B cell (primary cell): ENCODE measurements at regions not wholly inside any gene's neighbourhood (a gene's known extent, or its start where the extent isn't known, plus 50 kb on each side); places are given as distances from the start of the nearest gene placed in this dataset.

Source experiments
- ATAC-seq: fragments of 200-7000 bp; cut with Tn5 transposase; one replicate; pipeline ENCODE4 v1.10.0; 2021; ENCODE audit warnings: low read depth, mild to moderate bottlenecking, moderate number of reproducible peaks, moderate library complexity
- CTCF ChIA-PET: fragments of 350-600 bp; sonication (Branson Sonifier 250); formaldehyde crosslinking; loops from one replicate; lab custom pipeline; 2021; ENCODE audit warnings: antibody characterized with exemption, inconsistent platforms; lab: Charles Lee
- POLR2A ChIA-PET: fragments of 350-600 bp; sonication (Branson Sonifier 250); formaldehyde crosslinking; loops from one replicate; lab custom pipeline; 2021; ENCODE audit warnings: antibody characterized with exemption; lab: Charles Lee
- DNase-seq: peaks from one replicate; pipeline ENCODE4 v3.0.0; 2013
- H2AFZ ChIP-seq: 2 replicates; pipeline ENCODE4 v1.6.1; 2012; ENCODE audit warnings: mild to moderate bottlenecking, low read depth, low read length; ENCODE audit not compliant: insufficient read depth, poor library complexity, severe bottlenecking
- H3K27ac ChIP-seq, 2 donors: 1 replicate in 1 of 2; 2 replicates in 1 of 2; pipeline ENCODE4 v1.5.1; 2012 to 2013; ENCODE audit warnings: low read length in 2 of 2, mild to moderate bottlenecking in 2 of 2, moderate library complexity in 1 of 2
- H3K27me3 ChIP-seq, 4 experiments: fragments of 200-600 bp in 1 of 4; sonication (generic) in 1 of 4; replicated peaks in 1 of 4; 1 replicate in 2 of 4; 2 replicates in 2 of 4; pipeline versions ENCODE4 v1.6.1 to v1.7.0; 2013 to 2016; ENCODE audit warnings: low read length in 3 of 4, mild to moderate bottlenecking in 2 of 4, mixed read lengths in 1 of 4, moderate library complexity in 1 of 4; ENCODE audit not compliant: insufficient read depth in 4 of 4, control insufficient read depth in 3 of 4; ENCODE audit errors: control extremely low read depth in 1 of 4
- H3K36me3 ChIP-seq, 2 experiments: replicated peaks in 1 of 2; 1 replicate in 1 of 2; 2 replicates in 1 of 2; pipeline versions ENCODE4 v1.6.1 to v1.7.1; 2013; ENCODE audit warnings: low read length in 1 of 2; ENCODE audit not compliant: insufficient read depth in 2 of 2, control insufficient read depth in 1 of 2; ENCODE audit errors: control extremely low read depth in 1 of 2, extremely low read depth in 1 of 2
- H3K4me1 ChIP-seq, 2 donors: fragments of 200-600 bp in 1 of 2; sonication (generic) in 1 of 2; 1 replicate in 1 of 2; 2 replicates in 1 of 2; pipeline versions ENCODE4 v1.5.1 to v1.6.1; 2013 to 2017; ENCODE audit warnings: low read length in 2 of 2; ENCODE audit not compliant: control insufficient read depth in 2 of 2, insufficient read depth in 2 of 2
- H3K4me2 ChIP-seq: replicated peaks from 2 replicates; pipeline ENCODE3; 2012; ENCODE audit warnings: mild to moderate bottlenecking, low read depth, low read length; ENCODE audit not compliant: poor library complexity, severe bottlenecking
- H3K4me3 ChIP-seq, 5 experiments: fragments of 200-600 bp in 1 of 5; sonication (generic) in 1 of 5; 1 replicate in 3 of 5; 2 replicates in 2 of 5; pipeline versions ENCODE4 v1.5.1 to v1.7.0; 2011 to 2016; ENCODE audit warnings: low read length in 4 of 5, mild to moderate bottlenecking in 4 of 5, low read depth in 2 of 5, control low read depth in 1 of 5, moderate library complexity in 1 of 5; ENCODE audit not compliant: insufficient read depth in 1 of 5; ENCODE audit errors: control extremely low read depth in 1 of 5, extremely low read depth in 1 of 5
- H3K79me2 ChIP-seq: fragments of 200-600 bp; sonication (generic); one replicate; pipeline ENCODE4 v1.6.0; 2016; ENCODE audit warnings: low read length; ENCODE audit not compliant: control insufficient read depth, insufficient read depth
- H3K9ac ChIP-seq: fragments of 200-600 bp; sonication (generic); 2 replicates; pipeline ENCODE4 v1.6.1; 2017; ENCODE audit warnings: mild to moderate bottlenecking, low read length, moderate library complexity
- H3K9me3 ChIP-seq, 3 donors: one replicate each; pipeline versions ENCODE4 v1.6.1 to v1.7.1; 2013; ENCODE audit warnings: low read length in 2 of 3; ENCODE audit not compliant: control insufficient read depth in 2 of 3, insufficient read depth in 1 of 3; ENCODE audit errors: control extremely low read depth in 1 of 3
- H4K20me1 ChIP-seq: 2 replicates; pipeline ENCODE4 v1.6.0; 2012; ENCODE audit warnings: mild to moderate bottlenecking, low read length; ENCODE audit not compliant: insufficient read depth, control insufficient read depth, poor library complexity, severe bottlenecking
- H3K27ac Mint-ChIP-seq: one replicate; pipeline ENCODE4 v1.8.0; 2021; ENCODE audit warnings: mixed read lengths
- H3K27me3 Mint-ChIP-seq: one replicate; pipeline ENCODE4 v1.8.0; 2021; ENCODE audit warnings: mixed read lengths
- H3K4me1 Mint-ChIP-seq: one replicate; pipeline ENCODE4 v1.8.0; 2021; ENCODE audit warnings: mixed read lengths
- H3K4me3 Mint-ChIP-seq: one replicate; pipeline ENCODE4 v1.8.0; 2021; ENCODE audit warnings: mixed read lengths
- H3K9me3 Mint-ChIP-seq: one replicate; pipeline ENCODE4 v1.8.0; 2022; ENCODE audit warnings: mixed read lengths; ENCODE audit not compliant: insufficient read depth
- EZH2 ChIP-seq: IDR thresholded peaks from 2 replicates; pipeline ENCODE4 v1.6.1; 2012; ENCODE audit warnings: borderline replicate concordance, low read depth, mild to moderate bottlenecking, moderate library complexity, low read length; ENCODE audit not compliant: insufficient read depth, poor library complexity, severe bottlenecking
- WGBS: methylation state at CpG from one replicate; pipeline ENCODE4 v1.1.5; 2013; ENCODE audit warnings: missing lambda C conversion rate; ENCODE audit not compliant: insufficient coverage; 5-methylcytosine and 5-hydroxymethylcytosine counted together
- intact Hi-C: fragments of 100-400 bp; cut with micrococcal nuclease; formaldehyde crosslinking; loops from one replicate; pipeline ENCODE4 v1.10.0; 2022
- TF ChIP-seq, protein P1 (sequence below): fragments of 200-600 bp; IDR thresholded peaks from one replicate; pipeline ENCODE4 v1.8.0; 2022; ENCODE audit warnings: antibody characterized with exemption, mild to moderate bottlenecking

DNA sequence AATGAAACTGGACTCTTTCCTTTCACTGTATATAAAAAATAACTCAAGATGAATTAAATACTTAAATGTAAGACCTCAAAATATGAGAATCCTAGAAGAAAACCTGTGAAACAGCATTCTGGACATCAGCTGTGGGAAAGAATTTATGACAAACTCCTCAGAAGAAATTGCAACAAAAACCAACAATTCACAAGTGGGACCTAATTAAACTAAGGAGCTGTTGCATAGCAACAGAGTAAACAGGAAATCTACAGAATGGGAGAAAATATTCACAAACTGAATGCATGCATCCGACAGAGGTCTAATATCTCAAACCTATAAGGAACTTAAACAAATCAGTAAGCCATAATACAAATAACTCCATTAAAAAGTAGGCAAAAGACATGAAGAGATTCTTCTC lies 851.7 kb upstream of the PCDH10 start:
- intact Hi-C loops, result no loop called here
- Mint-ChIP-seq H3K4me3 (no peak overlapping the region), H3K9me3 (no peaks in the 10 kb centered on the region), H3K4me1 (no peaks in the 10 kb centered on the region), H3K27ac (no peak overlapping the region), H3K27me3 (no peaks in the 10 kb centered on the region)
- no peak overlapping the region for H3K4me3 ChIP-seq
- no peak overlapping the region for H3K9ac ChIP-seq
- H4K20me1 ChIP-seq, result no peaks in the 10 kb centered on the region
- H3K36me3 ChIP-seq, result no peaks in the 10 kb centered on the region
- POLR2A ChIA-PET, result no interaction called here
- no peak for ATAC-seq
- no peaks in the 10 kb centered on the region for H3K4me1 ChIP-seq
- H2AFZ ChIP-seq, result no peak overlapping the region
- TF ChIP-seq EZH2, result no peak
- TF ChIP-seq, protein P1, sequence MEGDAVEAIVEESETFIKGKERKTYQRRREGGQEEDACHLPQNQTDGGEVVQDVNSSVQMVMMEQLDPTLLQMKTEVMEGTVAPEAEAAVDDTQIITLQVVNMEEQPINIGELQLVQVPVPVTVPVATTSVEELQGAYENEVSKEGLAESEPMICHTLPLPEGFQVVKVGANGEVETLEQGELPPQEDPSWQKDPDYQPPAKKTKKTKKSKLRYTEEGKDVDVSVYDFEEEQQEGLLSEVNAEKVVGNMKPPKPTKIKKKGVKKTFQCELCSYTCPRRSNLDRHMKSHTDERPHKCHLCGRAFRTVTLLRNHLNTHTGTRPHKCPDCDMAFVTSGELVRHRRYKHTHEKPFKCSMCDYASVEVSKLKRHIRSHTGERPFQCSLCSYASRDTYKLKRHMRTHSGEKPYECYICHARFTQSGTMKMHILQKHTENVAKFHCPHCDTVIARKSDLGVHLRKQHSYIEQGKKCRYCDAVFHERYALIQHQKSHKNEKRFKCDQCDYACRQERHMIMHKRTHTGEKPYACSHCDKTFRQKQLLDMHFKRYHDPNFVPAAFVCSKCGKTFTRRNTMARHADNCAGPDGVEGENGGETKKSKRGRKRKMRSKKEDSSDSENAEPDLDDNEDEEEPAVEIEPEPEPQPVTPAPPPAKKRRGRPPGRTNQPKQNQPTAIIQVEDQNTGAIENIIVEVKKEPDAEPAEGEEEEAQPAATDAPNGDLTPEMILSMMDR, result no peak
- H3K27me3 ChIP-seq, result no peaks in the 10 kb centered on the region
- CTCF ChIA-PET, result no interaction called here
- H3K9me3 ChIP-seq, result no peaks in the 10 kb centered on the region
- WGBS, result no CpG with 5 or more reads among the region's 1 CpG
- H3K79me2 ChIP-seq, result no peaks in the 10 kb centered on the region
- no peak overlapping the region for H3K27ac ChIP-seq
- DNase-seq, result no peak
- no peak overlapping the region for H3K4me2 ChIP-seq

DNA sequence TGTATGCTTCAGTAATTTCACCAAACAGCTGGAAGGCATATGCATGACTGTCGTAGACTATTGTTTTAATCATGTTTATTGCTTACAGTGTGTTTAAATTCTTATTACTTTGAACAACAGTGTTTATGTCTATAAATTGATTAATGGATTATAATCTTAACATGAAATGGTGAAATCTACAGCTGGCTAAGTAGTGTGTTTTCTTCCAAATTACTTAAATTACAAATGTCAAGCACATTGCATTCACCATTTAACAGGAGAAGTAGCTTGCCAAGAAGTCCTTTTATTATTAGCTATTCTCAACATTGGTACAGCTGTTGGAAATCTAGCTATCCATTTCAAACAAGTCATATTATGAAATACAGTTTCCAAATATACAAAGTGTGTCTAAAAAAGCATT lies 849.3 kb upstream of the PCDH10 start:
- Histone ChIP-seq H3K79me2 (no peaks in the 10 kb centered on the region), H3K27ac (no peak overlapping the region), H3K4me1 (no peaks in the 10 kb centered on the region), H3K36me3 (no peaks in the 10 kb centered on the region), H4K20me1 (no peaks in the 10 kb centered on the region), H3K27me3 (no peaks in the 10 kb centered on the region), H3K4me3 (no peak overlapping the region), H3K9ac (no peak overlapping the region), H3K9me3 (no peaks in the 10 kb centered on the region), H2AFZ (no peak overlapping the region), H3K4me2 (no peak overlapping the region)
- no peak overlapping the region for H3K4me3 Mint-ChIP-seq
- ChIA-PET POLR2A (no interaction called here), CTCF (no interaction called here)
- H3K9me3 Mint-ChIP-seq, result no peaks in the 10 kb centered on the region
- no CpG with 5 or more reads among the region's 1 CpG for WGBS
- no peaks in the 10 kb centered on the region for H3K4me1 Mint-ChIP-seq
- no peak for TF ChIP-seq EZH2
- TF ChIP-seq, protein P1, result no peak
- intact Hi-C loops, result no loop called here
- H3K27me3 Mint-ChIP-seq, result no peaks in the 10 kb centered on the region
- DNase-seq, result no peak
- no peak for ATAC-seq
- no peak overlapping the region for H3K27ac Mint-ChIP-seq
